Stimulated activated naive CD8-positive, alpha-beta T cell treated with anti-CD3 and anti-CD28 coated beads, Interleukin-15, Interleukin-2, amounts not matched to agents 100 U/mL and 50 U/mL, for 24 hours (primary cell): ENCODE measurements at regions not wholly inside any gene's neighbourhood (a gene's known extent, or its start where the extent isn't known, plus 50 kb on each side); places are given as distances from the start of the nearest gene placed in this dataset.
"Not testable (repeated sequence)": the region's sequence is repeated elsewhere in the genome, so short reads cannot be mapped to it uniquely, and the experiment has no call there.

Source experiments
- ATAC-seq: fragments of 150-1000 bp; cut with Tn5 transposase; one replicate; pipeline ENCODE4 v1.10.0; 2021
- DNase-seq: peaks from one replicate; pipeline ENCODE4 v3.0.0; 2021

GRCh38 chr13:106095919-106096318, 439.5 kb downstream of the EFNB2 start:
- ATAC-seq, result no peak

GRCh38 chr13:106095406-106095805, 440.1 kb downstream of the EFNB2 start:
- DNase-seq (no peak), ATAC-seq (no peak)

More at GRCh38 chr13:106095919-106096318, 439.5 kb downstream of the EFNB2 start:
- no peak for DNase-seq

GRCh38 chr13:106090001-106090400, 445.5 kb downstream of the EFNB2 start:
- no peak for ATAC-seq

GRCh38 chr13:106089261-106089980, 446.0 kb downstream of the EFNB2 start:
- DNase-seq, result no peak
- no peak for ATAC-seq

More at GRCh38 chr13:106090001-106090400, 445.5 kb downstream of the EFNB2 start:
- no peak for DNase-seq

- ATAC-seq (no peak), DNase-seq (no peak)
Observed at GRCh38 chr13:106088085-106088484, 447.4 kb downstream of the EFNB2 start.

GRCh38 chr13:106087201-106087600, 448.3 kb downstream of the EFNB2 start:
- ATAC-seq (no peak), DNase-seq (no peak)

- DNase-seq (peak; percentile 15), ATAC-seq (peak; percentile 52)
Observed at GRCh38 chr13:106083620-106084350, 451.7 kb downstream of the EFNB2 start.

- not testable (repeated sequence) for ATAC-seq, DNase-seq
Observed at GRCh38 chr13:106081221-106081620, 454.2 kb downstream of the EFNB2 start.

- no peak for DNase-seq
- no peak for ATAC-seq
Observed at GRCh38 chr13:106078191-106078590, 457.3 kb downstream of the EFNB2 start.

GRCh38 chr13:106077017-106077416, 458.4 kb downstream of the EFNB2 start:
- ATAC-seq (no peak), DNase-seq (no peak)

GRCh38 chr13:106072014-106072413, 463.4 kb downstream of the EFNB2 start:
- DNase-seq (no peak), ATAC-seq (no peak)

- no peak for DNase-seq
- ATAC-seq, result no peak
Observed at GRCh38 chr13:106063591-106064313, 471.7 kb downstream of the EFNB2 start.

GRCh38 chr13:106061781-106062180, 473.7 kb downstream of the EFNB2 start:
- no peak for DNase-seq

GRCh38 chr13:106056851-106057250, 478.6 kb downstream of the EFNB2 start:
- ATAC-seq (no peak), DNase-seq (no peak)

More at GRCh38 chr13:106061781-106062180, 473.7 kb downstream of the EFNB2 start:
- ATAC-seq, result no peak

GRCh38 chr13:106052200-106052767, 483.2 kb downstream of the EFNB2 start:
- ATAC-seq (no peak), DNase-seq (no peak)

GRCh38 chr13:106049171-106049570, 486.3 kb downstream of the EFNB2 start:
- ATAC-seq (no peak), DNase-seq (no peak)

GRCh38 chr13:106048386-106048785, 487.1 kb downstream of the EFNB2 start:
- ATAC-seq (no peak), DNase-seq (no peak)

- DNase-seq (no peak), ATAC-seq (no peak)
Observed at GRCh38 chr13:106047859-106048258, 487.6 kb downstream of the EFNB2 start.

- DNase-seq (no peak), ATAC-seq (no peak)
Observed at GRCh38 chr13:106042996-106043581, 492.4 kb downstream of the EFNB2 start.

GRCh38 chr13:106041445-106041844, 494.0 kb downstream of the EFNB2 start:
- DNase-seq (no peak), ATAC-seq (no peak)

- ATAC-seq, result no peak
- DNase-seq, result no peak
Observed at GRCh38 chr13:106038752-106039151, 496.7 kb downstream of the EFNB2 start.

GRCh38 chr13:106036870-106037269, 498.6 kb downstream of the EFNB2 start:
- ATAC-seq, result no peak

More at GRCh38 chr13:106036870-106037269, 498.6 kb downstream of the EFNB2 start:
- DNase-seq, result no peak
